ENCODE measurements at regions not wholly inside any gene's neighbourhood (a gene's known extent, or its start where the extent isn't known, plus 50 kb on each side); places are given as distances from the start of the nearest gene placed in this dataset.
"Not testable (repeated sequence)": the region's sequence is repeated elsewhere in the genome, so short reads cannot be mapped to it uniquely, and the experiment has no call there.

DNA sequence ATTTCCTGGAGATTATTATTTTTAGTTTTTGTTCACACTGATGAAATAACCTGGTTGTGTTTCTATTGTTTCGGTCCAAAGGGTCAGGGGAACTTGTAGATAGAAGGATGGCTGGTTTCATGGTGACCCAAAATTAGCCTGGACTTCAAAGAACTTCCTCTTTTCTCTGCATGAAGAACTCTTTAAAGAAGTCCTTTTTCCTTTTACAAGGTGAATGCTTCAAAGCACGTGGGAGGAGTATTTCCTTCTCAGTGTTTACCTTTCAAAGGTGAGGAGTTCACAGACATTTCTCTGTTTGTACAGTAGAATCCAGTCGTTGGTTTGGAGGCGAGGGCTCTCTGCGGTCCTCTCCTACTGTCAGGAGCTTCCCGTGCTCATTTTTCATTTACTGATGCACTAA, 561.7 kb downstream of the GATA3 start:
- DNase-seq (ENCODE audit: extremely low spot score, insufficient read length, low read depth) (no peak), FAIRE-seq (no peak)

DNA sequence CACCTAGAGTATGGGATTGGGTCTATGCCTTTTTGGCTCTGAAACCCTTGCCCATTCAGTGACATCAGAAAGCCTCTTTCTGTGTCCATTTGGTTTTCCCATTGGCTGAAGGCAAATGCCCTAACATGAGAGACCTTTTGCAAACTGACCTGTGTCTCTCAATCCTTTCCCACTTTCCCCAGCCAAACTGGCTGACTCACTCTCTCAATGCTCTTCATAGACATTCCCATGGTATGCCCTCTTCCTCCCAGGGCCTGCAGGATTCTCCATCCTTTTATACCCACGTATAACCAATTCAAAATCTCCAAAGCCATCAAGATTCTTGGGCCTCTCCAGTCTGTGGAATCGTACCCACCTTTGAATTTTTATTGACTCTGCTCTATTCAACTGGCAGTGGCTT, 563.3 kb downstream of the GATA3 start:
- FAIRE-seq = no peak
- DNase-seq (ENCODE audit: extremely low spot score, insufficient read length, low read depth) = no peak

DNA sequence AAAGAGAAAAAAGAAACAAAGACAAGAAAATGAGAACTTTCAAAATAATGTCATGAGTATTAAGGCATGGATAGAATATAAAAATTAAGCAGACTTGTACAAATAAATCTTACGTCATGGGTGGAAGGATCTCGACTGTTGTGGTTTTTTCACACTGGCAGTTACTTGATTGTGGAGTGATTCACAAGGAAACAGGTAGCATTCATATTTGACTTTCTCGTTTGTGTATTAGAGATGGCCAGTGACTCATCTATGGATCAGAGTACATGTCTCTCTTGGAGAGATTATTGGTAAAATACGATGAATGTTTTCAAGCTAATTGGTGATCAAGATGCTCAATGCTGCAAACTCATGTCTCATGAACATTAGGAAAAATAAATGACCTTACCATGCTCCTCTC, 564.3 kb downstream of the GATA3 start:
- FAIRE-seq (no peak), DNase-seq (ENCODE audit: extremely low spot score, insufficient read length, low read depth) (no peak)

DNA sequence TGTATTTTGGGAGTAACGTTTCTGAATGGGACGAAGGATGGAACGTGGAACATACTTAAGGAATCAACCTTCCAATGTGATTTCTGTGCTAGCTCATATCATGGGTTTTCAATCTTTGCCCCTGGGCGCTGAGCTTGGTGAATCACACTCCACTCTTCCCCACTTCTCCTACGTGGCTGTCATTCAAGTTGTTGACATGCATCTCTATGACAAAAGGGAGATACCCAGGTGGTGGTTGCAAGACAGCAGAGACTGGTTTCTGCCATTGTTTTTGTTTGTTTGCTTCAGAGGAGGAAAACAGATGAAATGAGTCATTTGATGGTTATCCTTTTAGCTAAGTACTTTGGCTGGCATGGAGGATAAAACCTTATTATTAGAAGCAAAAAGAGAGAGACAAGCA, 573.9 kb downstream of the GATA3 start:
- no peak for FAIRE-seq

DNA sequence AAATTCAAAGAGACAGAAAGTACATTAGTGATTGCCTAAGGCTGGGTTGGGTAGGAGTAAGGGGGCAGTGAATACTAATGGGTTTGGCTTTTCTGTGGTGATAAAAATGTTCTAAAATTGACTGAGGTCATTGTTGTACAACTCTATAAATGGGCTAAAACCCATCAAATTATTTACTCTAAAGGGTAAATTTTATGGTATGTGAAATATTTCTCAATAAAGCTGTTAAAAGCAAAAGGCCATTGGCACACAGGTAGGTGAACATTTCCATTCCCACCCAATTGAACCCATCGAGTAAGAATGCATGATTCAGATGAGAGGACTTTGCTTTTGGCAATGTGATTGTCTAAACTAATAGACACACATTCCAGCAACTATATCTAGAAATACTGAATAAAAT, 579.4 kb downstream of the GATA3 start:
- no peak for DNase-seq (ENCODE audit: extremely low spot score, insufficient read length, low read depth)
- no peak for FAIRE-seq

More for the DNA sequence above, 573.9 kb downstream of the GATA3 start:
- no peak for DNase-seq (ENCODE audit: extremely low spot score, insufficient read length, low read depth)

DNA sequence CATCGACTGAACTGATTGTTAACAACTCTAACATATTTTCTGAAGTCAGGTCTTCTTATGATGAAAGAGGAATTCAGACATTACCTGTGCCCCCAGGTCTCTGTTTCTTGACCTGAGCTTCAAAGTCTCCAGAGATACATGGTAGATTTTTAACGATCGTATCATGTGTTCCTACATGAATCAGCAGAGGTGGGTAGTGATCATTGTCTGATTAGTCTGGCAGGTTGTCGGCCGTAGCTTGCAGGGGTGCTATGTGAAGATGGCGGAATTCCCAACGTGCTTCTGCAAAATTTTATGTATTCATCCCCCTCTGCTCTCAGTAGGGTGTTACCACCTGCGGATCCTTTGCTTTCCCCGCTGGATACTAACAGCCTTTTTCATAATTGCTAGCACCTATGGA, 581.9 kb downstream of the GATA3 start:
- DNase-seq (ENCODE audit: extremely low spot score, insufficient read length, low read depth) (no peak), FAIRE-seq (no peak)

DNA sequence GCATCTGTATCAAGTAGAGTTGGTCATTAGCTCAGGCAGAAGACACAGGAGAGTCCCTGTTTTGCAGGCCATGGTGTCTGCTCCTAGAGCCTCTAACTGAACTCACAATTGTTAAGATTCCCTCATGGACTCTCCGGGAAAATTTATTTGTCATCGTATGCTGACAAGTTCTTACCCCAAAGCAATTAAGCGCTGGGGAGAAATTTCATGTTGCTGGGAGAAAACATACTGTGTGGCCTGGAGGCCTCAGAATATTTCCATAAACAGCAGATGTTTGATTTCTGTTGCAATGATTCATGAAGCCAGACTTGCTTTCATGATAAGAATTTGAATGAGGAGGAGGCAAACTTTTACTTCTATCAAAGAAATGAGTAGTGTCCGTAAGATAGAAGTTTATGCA, 583.2 kb downstream of the GATA3 start:
- no peak for FAIRE-seq

DNA sequence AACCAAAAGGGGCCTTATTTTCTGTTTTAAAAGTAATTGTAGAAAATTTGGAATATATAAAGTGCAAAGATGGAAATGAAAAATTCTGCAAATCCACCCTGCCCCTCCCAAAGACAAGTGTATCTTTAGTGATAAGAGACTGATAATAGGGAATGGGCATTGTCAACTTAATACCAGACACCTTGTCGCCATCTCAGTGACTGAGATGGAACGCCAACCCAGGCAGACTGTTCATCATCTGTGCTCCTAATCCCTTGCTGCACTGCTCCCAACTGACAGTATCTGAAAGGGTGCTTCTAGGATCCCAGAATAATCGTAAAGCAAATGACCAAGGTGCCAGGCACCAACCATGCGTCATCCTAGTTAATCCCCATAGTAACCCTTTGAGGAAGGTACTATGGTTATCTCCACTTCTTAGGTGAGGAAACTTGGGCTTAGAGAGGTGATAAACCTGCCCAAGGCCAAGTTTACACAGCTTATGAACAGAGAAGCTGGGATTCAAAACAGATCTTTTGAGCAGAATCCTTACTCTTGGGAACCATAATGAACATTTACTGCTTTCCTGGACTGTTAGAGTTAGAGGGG, 583.7 kb downstream of the GATA3 start:
- DNase-seq (ENCODE audit: extremely low spot score, insufficient read length, low read depth) (no peak), FAIRE-seq (no peak)

More for the DNA sequence above, 583.2 kb downstream of the GATA3 start:
- DNase-seq (ENCODE audit: extremely low spot score, insufficient read length, low read depth) = no peak

DNA sequence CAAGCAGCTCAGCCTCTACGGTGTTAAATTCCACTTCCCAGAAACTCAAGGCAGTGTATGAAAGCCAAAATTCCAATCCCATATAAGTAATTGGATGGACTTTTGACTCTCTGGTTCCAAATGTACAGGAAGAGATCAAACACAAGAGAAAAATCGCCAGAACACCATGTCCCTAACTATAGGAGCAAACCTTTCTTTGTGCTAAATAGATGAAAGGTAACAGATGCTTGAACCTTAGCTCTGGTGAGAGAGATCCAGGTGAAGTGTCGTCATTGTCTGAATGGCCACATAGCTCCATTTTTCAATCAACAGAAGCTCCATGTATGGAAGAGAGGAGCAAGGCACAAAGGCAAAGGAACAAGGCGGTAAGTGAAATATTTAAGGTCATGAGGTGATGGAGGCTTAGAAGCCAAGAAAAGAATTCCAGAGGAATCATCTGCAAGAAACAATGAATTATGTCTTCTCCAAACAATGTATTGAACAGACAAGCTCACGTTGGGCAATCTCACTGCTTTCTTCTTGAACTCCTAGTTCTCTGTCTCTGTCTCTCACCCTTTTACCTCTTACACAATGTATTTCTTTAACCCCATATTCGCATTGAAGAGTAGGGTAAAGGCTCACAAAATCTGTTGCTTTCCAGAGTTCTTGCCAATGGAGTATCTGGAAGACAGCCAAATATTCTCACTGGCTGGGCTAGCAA, 585.1 kb downstream of the GATA3 start:
- DNase-seq (ENCODE audit: extremely low spot score, insufficient read length, low read depth) (no peak), FAIRE-seq (no peak)

DNA sequence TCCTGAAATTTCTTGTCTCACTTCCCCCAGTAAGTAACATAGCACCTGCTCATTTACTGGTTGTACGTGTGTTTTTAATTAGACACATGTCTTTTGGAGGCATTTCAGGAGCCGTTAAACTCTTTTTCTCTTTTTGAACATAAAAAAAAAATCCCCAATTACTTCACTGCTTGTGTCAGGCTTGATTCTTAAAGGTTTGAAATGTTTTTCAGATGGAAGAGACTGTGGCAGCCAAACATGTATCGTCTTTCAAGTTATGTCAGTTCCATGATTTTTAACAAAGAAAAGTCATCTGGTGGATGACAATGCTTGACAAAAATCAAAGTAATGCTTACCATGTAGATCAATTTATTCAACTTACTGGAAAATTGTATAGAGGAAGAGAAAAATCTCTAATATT, 585.8 kb downstream of the GATA3 start:
- DNase-seq (ENCODE audit: extremely low spot score, insufficient read length, low read depth) (no peak), FAIRE-seq (no peak)

DNA sequence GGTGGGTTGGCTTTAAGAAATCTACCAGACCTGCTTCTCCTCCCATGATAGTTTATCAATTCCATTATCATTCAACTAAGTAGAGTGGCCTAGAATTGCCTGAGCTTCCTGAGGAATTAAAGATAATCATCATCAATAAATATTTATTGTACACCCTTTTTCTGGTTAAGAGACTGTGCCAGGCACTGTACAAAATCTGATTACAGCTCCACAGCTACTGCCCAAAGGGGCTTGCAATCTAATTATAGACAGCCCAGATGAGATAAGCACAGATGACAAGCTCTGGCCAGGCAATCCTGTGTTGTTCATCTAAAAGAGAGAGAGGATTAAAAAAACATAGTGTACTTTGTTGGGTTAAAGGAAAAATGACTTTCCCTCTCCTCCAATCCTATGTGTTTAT, 586.4 kb downstream of the GATA3 start:
- FAIRE-seq (no peak), DNase-seq (ENCODE audit: extremely low spot score, insufficient read length, low read depth) (no peak)

DNA sequence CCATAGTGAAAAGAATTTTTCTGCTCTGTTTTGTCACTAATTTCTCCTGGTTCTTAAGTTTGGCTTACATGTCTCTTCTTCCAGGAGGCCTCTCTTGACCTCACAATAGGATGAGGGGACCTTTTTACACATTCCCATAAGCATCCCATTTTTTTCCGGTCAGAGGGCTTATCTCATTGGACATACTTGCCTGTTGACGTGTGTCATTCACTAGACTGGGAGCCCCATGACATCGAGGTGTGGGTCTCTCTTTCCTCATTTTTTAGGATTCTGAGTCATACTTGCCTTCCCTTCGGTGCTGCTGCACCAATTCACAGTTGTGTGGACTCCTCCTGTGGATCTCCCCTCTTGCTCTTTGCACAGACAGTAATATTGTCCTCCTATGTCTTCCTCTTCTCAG, 601.8 kb downstream of the GATA3 start:
- FAIRE-seq (no peak), DNase-seq (ENCODE audit: extremely low spot score, insufficient read length, low read depth) (no peak)

DNA sequence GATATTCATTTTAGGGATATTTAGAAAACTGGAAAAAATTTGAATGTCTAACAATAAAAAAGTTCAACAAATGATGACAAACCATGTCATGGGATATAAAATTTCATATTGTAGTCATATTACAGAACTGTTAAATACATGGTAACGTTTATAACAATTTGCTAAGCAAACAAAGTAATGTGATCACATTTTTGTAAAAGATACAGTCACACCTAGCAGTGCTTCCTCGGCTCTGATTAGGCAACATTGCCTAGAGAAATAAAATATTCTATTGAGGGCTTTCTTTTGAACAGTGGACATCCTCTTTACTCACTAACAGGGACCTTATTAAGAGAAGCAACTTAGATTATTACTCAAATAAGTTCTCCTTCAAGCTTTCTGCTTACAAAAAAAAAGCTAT, 605.5 kb downstream of the GATA3 start:
- FAIRE-seq = no peak
- DNase-seq (ENCODE audit: extremely low spot score, insufficient read length, low read depth) = no peak

DNA sequence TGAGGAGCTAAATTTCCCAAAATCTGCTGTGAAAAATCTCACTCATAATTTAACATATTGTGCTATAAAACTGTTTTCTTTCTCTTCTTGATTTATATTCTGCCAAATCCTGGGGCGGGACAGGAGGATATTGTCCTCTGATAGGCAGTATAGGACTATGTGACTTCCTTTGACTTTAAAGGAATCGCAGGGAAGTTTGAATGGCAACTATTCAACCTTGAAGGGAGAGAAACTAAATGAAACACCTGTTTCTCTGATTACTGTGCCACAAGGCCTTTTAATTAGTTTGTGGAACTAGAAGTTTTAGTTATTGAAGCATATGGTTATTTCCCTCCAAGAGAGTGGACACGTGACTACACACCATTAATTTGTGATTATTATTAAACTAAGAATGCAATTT, 607.4 kb downstream of the GATA3 start:
- no peak for DNase-seq (ENCODE audit: extremely low spot score, insufficient read length, low read depth)
- no peak for FAIRE-seq

DNA sequence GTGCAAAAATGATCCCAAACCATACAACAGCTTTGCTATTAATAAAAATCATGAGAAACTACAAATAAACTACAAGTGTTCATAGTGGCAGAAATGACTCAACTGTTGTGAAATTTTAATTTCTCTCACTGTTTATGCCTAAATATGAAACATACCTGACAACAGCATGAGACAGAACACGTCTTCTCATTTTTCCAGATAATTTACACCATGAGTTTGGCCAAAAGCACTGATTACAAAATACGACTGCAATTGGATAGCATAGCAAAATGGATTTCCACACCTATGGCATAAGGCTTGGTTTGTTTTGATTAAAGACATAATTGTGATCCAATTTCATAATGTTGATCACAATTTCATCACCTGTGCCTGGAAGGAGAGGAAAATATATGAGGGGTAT, 608.6 kb downstream of the GATA3 start:
- DNase-seq (ENCODE audit: extremely low spot score, insufficient read length, low read depth) (no peak), FAIRE-seq (no peak)

DNA sequence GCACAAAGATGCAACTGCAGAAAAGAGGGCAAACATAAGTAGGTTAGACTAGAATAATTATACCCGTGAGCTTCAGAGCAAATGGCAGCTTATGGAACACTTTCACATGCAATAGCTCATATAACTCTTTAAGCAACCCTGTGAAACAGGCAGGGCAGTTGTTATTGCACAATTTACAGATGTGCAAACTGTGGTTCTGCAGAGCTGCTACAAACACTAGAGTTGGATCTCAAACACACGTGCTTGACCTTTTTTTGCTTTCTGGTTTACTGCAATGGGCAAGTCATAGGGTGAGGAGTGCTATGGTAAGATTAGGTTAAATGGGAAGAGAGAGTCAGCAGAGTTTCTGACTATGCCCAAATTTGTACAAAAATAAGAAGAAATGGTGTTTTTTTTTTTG, 610.8 kb downstream of the GATA3 start:
- DNase-seq (ENCODE audit: extremely low spot score, insufficient read length, low read depth) (no peak), FAIRE-seq (no peak)

DNA sequence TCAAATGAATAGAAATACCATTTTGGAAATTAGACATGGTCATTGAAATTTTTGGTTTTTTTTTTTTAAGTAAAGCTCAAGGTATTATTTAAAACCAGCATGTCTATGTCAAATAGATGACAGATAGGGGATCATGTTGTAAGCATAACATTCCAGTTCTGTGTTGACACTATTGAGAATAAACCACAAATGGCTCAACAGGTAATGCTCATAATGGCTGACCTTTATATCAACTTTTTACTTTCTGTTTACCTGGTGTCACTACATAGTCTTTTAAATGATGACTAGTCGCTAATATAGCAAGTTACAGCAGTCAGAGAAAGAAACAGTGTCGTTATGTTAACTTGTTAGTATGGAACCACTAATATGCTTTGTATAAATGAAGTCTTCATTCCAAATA, 616.0 kb downstream of the GATA3 start:
- no peak for FAIRE-seq

DNA sequence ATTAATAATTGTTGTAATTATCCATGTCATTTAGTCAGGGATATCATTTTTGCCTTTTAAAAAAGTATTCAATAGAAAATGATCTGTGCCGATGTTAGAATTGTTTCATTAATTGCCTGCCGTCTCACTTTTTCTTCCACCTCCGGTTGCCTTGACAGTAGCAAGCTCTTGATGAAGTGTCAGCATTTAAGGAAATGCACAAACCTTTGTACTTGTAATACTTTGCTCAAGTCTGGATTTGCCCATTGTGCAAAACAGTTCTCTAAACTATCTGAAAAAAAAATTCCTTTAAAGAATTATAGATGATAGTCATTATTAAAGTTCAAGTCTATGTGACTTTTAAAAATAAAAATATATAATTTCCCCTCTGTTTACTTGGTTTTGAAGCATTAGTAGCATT, 619.7 kb downstream of the GATA3 start:
- FAIRE-seq (no peak), DNase-seq (ENCODE audit: extremely low spot score, insufficient read length, low read depth) (no peak)

More for the DNA sequence above, 616.0 kb downstream of the GATA3 start:
- DNase-seq (ENCODE audit: extremely low spot score, insufficient read length, low read depth) = no peak

DNA sequence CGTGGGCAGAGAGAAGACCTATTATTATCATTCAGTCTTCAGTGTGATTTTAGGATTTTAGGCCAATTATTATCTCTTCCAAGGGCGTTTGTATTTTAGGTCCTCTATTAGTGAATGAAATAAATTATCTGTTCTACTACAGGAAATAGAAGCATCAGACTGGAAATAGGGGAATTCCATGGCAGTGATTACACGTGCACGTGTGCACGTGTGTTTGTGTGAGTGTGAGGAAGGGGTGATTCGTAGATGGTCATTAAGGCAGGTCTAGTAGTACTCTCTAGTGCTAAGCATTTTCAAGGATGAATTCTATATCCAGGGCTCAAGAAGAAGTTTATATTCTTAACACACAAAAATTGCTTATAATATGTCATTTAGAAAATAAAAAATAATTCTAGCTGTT, 623.2 kb downstream of the GATA3 start:
- DNase-seq (ENCODE audit: extremely low spot score, insufficient read length, low read depth) = no peak
- no peak for FAIRE-seq

DNA sequence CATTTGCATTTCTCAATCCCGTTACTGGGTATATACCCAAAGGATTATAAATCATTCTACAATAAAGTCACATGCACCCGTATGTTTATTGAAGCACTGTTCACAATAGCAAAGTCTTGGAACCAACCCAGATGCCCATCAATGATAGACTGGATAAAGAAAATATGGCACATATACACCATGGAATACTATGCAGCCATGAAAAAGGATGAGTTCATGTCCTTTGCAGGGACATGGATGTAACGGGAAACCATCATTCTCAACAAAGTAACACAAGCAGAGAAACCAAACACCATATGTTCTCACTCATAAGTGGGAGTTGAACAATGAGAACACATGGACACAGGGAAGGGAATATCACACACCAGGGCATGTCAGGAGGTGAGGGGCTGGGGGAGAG, 630.4 kb downstream of the GATA3 start:
- not testable (repeated sequence) for FAIRE-seq; DNase-seq (ENCODE audit: extremely low spot score, insufficient read length, low read depth)

DNA sequence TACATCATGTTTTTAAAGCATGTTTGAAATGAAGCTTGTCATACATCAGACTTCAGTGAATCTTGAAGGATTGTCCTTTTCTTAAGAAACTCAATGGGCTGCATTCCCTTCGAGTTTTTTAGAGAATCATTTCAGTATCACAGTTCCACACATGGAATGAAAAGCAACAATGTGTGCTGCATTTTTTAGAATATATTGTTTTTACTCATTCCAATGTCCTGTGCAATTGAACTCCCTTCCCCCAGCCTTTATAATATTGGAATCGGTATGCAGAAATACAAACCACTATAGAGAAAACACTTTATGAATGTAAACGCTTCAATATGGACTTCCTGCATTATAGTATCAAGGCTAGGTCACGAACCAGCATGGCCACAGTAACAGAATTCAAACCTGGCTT, 634.4 kb downstream of the GATA3 start:
- FAIRE-seq (no peak), DNase-seq (ENCODE audit: extremely low spot score, insufficient read length, low read depth) (no peak)

DNA sequence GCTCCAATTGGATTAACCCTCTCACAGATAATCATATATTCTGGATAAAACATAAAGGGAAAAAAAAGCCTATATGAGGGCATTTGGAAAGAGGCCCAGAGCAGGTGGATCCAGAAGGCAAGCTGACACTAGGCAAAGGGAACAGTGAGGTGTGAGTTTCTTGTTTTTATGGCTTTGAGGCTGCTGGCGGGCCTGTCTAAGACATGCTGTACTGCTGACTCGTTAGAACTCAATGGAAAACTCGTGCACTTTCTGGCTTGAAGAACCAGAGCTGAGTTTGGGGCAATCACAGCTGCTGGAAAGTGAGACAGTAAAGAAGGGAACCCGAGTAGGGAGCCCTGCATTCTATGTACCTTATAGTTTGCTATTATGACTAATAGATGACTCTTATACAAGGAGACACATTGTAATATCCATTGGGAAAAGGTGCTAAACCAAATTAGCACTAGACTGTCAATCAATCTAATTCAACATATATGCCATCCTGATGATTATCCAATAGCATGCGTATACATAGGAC, 637.1 kb downstream of the GATA3 start:
- no peak for DNase-seq (ENCODE audit: extremely low spot score, insufficient read length, low read depth)
- no peak for FAIRE-seq

Data from GM18507 (cell line).